NCI-H2196 treated with DMSO at 0.1 percent for 48 hours (cell line): ENCODE measurements at regions not wholly inside any gene's neighbourhood (a gene's known extent, or its start where the extent isn't known, plus 50 kb on each side); places are given as distances from the start of the nearest gene placed in this dataset.

Experiments used
- DNase-seq: peaks from one replicate; lab custom pipeline; 2025; ENCODE audit not compliant: unreplicated experiment; lab: John Stamatoyannopoulos, UW

DNA sequence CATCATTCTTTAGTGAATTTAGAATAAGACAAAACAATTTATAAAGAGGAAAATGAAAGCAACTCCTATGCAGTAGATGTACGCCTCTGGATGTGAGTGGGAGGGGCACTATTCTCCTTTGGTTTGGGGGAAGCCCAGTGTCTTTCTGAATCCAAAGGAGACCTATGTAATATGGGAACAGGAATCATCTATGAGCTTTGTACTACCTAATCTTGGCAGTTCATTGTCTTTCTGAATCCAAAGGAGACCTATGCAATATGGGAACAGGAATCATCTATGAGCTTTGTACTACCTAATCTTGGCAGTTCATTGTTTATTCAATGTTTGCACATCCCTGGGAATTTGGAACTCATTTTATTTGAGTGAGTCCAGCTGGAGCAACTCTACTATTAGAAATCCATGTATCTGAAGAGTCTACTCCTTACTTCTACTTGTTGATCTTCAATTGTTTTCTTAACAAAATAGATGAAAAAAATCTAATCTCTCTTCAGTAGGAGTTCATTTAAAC lies 401.1 kb upstream of the LRATD1 start:
- DNase-seq: no peak

DNA sequence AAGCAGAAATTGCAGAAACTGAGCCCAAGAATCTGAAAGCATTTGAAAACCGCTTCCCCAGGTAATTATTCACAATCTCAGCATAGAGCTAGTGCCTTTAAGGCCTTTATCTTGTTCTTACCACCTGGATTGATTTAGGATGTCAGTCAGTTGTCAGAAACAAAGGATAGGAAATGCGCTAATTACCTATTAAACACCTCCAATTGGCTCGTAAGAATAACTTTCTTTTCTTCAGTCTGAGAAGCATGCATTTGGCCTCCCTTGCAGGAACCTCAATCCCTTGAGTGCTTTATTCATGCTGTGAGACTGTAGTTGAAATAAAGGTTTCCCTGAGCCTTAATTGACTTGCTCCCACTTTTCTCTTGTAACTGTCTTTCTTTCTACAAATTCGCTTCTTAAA lies 400.3 kb upstream of the LRATD1 start:
- no peak for DNase-seq

DNA sequence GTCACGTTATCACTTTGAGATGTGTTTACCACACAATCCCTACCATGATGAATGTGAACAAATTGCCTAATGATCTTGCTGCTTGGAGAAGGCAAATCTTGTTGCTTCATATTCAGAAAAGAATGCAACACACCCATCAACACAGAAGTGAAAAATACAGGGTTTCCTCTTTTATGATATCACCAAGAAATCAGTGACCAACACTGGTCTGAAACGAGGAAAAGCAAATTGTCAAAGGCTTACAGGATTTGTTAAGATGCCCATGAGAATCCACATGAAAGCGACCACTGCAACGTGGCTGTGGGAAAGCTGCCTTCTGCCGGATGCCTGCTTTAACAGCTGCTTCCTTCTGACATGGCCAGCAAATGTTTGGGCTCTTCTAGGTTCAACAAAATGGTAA lies 397.6 kb upstream of the LRATD1 start:
- DNase-seq: no peak

DNA sequence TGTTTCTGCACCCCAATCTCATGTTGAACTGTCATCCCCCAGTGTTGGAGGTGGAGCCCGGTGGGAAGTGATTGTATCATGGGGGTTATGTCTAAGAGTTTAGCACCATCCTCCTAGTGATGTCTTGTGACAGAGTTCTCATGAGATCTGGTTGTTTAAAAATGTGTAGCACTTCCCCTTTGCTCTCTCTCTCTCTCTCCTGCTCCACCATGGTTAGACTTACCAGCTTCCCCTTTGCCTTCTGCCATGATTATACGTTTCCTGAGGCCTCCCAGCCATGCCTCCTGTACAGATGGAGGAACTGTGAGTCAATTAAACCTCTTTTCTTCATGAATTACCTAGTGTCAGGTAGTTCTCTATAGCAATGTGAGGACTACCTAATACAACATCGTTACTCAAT lies 396.9 kb upstream of the LRATD1 start:
- no peak for DNase-seq

DNA sequence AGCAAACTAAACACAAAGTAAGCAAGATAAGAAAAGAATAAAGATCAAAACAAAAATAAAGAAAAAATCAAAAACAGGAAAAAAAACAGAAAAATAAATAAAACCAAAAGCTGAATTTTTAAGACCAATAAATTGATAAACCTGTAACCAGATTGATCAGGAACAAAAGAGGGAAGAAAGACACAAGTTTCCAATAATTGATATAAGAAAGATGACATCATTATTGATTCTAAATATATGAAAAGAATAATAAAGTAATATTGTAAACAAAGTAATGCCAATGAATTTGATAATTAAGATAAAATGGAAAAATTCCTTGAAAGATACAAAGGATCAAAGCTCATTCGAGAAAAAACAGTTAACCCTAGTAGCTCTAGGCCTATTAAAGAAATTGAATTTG lies 394.6 kb upstream of the LRATD1 start:
- DNase-seq: no peak

DNA sequence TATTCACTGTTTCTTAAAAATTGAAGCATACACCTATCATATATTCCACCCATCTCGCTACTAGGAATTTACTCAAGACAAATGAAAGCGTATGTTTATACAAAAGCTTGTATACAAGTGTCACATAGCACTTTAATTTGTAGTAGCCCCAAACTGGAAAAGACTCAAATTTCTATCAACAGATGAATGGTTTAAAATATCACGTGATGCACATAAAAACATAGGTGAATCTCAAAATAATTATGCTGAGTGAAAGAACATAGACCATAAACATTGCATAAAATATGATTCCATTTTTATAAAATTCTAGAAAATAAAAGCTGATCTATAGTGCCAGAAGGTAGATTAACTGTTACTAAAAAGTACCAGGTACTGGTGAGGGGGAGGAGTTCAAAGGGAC lies 392.9 kb upstream of the LRATD1 start:
- DNase-seq: no peak

DNA sequence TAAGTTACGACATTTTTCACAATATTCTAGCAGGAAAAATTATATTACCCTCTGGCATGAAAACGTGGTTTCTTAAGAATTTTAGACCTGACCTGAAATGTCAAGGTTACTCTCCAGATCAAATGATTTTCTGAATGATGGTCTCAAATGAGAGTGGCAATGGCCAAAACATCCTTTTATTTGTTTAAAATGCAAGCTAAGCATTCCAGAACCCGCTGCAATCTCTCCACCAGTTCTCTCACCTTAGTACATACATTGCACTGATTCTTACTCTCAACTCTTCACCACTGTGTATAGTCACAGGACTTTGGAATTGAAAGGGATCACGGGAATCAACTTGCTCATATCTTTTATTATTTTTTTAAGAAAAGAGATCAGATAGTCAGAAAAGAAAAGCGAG lies 391.6 kb upstream of the LRATD1 start:
- no peak for DNase-seq

DNA sequence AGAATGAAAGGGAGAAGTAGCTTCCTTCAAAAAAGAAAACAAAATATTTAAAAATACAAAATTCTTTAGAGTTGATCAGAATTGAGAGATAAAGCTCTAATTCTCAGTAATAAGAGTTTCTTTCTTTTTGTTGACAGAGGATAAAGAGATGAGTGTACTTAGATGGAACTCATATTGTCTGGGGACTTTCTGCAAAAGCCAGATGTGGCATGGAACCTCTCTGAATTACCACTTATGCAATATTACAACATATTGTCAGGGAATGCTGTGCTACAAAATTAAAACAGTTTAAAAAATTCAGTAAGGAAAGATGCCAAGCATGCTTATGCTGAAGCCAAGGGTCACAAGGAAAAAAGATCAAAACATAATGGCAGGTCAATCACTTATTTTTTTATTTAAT lies 386.6 kb upstream of the LRATD1 start:
- no peak for DNase-seq

DNA sequence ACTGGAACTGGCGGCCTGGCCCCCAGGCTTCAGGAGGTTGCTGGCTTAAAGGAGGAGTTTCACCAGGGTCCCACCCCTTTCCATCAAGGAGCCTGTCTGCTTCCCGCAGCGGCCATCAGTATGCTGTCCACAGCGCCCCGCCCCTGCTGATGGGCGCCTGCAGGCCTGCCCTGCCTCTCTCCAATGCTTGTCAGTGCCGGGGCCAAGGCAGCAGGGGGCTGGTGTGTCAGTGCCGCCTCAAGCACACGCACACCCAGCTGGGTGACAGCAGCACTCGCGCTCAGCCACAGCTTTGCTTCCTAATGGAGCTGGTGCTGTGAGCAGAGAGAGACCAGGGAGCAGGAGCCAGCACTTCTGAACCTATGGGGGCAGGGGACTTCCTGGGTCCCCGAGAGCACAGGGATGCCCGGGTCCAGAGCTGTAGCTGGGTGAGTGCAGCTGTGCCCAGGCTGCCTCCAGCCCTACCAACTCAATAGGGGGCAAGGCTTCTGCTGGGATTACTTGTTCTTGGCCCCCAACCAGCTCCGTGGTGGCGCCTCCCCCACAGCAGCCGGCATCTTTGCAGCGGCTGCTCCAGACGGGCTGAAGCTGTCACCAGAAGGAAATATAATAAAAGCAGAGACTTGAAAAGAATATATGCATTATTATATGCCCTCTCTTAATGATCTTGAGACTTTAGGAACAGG lies 377.2 kb upstream of the LRATD1 start:
- DNase-seq: no peak

DNA sequence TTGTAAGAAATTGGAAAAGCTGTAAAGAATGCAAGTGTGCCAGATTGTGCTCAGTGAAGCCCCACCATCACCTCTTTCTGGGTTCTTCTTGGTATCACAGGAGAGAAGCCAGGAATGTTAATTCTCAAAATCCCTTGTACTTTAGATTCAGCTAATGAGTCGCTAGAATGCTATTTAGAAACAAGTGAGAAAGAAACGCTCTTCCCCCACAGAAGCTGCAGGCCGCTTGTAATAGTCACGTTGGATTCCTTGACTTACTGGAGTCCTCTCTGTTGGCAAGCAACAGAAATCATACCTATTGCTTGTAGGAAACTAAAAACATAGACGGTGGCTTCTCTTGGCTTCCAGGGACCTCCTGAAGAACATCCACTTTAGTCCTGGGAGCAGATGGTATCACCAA lies 375.6 kb upstream of the LRATD1 start:
- DNase-seq: no peak

DNA sequence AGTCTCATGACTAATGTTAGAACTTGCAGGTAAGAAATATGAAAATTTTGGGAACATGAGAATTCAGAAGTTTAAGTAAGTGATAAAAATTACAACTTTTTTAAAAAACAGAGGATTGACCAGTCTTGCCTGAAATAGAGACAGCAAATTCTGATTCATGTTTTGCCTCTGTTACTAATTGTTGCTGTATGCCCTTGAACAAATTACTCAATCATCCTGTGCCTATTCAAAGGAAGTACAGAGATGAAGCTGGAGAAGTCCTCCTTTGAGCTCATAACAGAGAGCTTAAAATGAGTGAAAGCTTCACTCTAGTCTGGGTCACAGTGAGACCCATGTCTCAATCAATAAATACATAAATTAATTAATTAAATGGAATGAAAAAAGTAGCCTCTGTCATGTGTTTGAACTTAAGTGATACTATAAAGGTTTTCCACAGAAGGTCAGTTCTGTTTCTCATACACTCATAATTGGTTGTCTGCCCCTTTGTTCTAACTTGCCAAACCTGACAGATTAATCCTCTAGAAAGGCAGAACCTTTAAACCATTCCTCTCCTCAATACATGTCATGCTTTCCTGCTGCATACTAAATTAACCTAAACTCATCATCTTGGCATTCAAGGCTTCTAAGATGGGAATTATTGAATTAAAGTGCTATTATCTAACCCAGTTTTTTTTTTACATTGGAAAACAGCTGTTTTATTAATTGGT lies 374.6 kb upstream of the LRATD1 start:
- no peak for DNase-seq

DNA sequence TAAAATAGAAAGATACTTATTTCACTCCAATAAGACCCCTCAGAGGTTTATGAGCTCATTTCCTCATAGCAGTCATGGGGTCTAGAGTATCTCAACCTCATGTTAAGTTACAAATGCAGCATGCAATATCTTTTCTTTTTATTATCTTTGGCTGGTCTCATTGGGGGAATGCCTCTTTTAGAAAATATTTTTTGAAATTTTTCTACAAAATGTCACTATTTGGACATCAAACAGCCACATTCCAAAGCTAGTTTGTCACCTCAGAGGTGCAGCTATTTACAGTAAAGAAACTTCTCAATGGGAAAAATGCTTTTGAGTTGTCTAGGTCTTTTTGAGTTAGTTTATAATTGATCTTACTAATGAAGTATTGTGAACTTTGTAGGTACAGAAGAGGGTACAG lies 370.7 kb upstream of the LRATD1 start:
- no peak for DNase-seq

DNA sequence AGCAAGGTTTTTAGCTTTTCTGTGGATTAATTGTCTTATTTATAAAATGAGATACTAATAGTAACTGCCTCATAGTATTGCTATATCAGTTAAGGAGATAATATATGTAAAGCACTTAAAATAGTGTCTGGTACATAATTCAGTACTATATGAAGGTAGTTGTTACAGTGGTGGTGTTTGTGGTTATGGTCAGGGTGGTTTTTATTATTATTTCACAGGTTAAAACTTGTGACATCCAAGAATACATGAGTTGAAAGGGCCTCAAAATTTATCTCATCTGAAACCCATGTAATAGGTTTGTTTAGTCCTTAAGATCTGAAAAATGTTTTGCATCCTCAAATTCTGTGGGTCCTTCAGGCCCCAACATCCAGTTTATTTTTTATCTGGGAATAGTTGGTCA lies 369.5 kb upstream of the LRATD1 start:
- no peak for DNase-seq

DNA sequence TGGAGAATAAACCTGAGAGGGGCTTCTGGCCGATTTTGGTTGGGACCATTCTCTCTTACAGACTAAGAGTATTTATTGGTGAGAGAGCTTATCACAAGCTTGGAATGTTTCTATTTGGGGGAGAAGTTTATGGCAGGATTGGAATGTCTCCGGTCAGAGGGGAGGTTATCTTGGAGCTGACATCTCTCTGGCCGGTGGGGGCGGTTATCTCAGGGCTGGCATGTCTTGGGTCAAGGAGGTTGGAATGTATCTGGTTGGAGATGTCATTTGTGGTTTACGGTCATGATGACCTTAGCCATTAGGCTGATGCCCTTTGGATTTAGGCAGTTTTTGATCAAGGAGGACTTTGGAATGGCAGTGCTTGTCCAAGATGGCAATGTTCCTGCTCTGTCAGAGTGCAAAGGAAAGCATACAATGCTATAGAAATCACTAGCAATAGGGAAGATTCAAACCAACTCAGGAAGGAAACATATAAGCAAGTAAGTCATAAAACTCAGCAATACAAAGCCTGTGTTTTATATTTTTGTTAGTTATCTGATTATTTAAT lies 362.4 kb upstream of the LRATD1 start:
- no peak for DNase-seq

DNA sequence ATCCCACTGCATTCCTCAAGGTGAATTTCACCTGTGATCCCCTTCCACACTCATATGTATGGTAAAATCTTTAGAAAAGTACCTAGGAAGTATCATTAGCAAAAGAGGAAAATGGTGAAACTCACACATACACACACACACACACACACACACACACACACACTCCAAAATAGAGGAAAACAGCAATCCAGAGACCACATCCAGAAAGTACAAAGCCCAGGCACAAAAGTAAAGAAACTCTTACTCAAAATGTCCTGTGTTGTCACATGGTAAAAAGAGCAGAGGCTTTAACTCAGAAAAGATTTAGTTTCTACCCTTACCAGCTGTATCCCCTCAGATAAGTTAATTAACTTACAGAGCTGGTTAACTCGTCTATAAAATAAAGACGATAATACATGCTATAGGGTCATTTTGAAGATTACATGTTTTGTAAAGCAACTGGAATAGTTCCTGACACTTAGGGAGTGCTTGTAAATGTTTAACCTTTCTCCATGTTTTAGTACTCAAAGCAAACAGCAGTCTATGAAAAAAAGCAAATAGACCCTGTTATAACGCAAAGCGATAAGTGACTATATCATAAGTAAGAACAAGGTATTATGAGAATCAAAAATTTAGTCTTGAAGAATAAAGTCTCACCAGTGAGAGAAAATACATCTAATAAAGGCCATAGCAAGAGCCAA lies 360.0 kb upstream of the LRATD1 start:
- no peak for DNase-seq

DNA sequence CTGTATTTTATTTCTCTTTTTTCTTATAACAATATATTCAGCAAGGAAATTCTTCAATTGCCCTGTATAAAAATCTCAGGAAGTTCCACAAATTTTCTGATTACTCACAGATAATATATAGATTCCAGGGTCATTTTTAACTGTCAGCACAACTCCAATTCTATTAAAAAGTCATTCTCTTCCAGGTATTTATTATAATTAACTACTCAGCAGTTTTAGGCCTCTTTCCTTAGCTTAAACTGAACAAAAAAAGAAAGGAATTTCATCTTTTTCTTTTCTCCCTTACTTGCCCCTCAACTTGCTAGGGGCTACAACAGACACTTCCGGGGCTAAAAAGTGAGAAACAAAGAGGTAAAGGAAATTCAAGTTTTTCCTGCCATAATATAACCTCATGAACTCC lies 358.9 kb upstream of the LRATD1 start:
- DNase-seq: no peak

DNA sequence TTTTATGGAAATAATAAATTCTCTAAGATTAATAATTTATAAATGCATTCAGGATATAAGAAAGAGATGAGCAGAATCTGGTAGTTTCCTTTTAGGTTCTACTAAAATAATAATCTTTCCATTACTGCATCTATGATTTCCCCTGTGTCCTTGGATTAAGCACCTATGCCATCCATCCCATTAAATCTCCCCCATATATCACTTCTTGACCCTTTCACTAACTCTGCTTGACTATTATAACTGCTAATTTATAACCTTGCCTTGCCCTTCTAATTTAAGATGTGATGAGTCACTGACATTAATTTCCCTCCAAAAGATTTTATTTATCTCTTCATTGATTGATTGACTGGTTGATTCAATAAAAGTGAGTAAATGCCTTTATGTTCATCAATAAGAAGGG lies 348.3 kb upstream of the LRATD1 start:
- DNase-seq: no peak

DNA sequence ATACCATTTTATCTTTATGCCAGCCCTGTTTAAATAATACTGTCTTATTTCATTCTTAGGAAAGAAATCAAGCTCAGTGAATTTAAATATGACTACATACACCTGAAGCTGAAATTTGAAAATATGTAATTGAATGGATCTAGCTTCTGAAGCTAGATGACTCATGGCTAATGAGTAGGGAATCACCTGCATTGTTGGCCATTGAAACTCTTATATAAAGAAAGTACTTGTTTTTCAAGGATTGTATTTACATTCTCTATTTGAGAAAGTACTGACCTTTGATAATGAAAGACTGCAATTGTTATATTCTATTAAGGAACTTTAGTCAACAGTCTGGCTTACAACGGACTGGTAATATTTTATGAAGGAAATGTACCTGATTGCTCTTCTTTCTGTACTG lies 346.7 kb upstream of the LRATD1 start:
- peak; percentile 27 for DNase-seq

DNA sequence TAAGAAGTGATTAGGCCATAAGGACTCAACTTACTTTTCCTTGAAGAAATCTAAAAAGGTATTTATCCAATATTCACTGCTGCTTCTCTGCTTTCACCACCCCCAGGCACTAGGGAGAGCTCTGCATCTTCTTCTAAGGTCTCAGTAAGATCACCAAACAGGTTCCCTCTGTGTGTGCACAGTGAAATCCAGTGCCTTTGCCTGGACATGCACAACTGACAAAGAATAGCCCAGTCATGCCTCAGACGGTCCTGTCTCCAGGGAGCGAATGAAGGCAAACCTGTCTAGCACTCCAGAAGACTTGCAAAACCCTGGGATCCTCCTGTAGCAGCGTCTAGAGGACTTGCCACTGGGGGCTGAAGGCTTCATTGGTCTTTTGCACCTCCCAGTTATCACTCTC lies 344.5 kb upstream of the LRATD1 start:
- DNase-seq: peak; percentile 76

DNA sequence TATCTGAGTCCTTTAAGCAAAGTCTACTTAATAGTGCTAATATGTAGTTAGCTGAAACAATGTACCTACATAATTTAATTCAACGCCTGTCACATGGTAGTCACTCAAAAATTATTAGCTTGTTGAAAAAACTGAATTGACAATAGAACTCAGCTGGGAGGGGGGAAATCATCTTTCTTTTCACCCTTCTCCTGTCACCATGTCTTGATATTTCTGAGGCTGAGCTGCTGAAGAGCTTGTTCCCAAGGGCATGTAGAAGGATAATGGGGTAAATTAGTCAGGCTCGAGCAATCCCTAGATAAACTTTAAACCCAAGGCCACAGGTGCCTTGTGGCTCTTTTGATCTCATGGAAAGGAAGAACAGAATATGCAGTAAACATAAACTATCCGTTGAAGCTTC lies 339.6 kb upstream of the LRATD1 start:
- no peak for DNase-seq

DNA sequence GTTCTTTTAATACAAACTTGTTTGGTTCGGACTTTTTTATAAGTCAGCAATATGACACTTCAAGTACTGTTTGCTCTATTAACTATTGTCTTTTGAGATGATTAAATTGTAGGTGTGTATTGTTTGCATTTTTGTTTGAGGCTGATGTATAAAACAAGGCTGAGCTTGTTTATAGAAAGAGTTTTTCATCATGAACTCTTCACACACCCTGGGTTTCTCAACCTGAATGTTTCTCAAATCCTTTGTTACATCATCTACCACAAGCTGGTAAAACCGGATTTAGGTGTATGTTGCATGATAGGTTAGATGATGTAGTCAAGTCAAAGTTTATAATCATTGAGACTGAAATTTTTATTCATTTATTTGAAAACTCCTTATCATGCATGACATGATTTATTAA lies 335.2 kb upstream of the LRATD1 start:
- DNase-seq: no peak

DNA sequence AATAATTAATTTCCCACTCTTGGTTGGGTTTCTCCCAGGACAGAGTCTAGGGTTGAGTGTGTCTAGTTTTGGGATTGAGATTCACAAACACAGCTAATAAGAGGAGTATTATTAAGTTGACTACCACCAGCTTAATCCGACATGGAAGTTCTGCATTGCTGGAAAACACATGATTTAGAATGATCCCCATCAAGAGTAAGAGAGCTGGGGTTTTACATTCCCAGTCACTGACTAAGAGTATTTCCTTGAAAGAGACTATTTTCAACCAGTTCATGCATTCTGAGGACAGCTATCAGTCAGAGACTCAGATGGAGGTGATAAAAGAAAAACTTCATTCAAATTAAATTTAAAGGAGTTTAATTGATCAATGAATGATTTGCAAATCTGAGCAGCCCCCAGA lies 334.6 kb upstream of the LRATD1 start:
- DNase-seq: no peak
